Left colon (tissue), 2 donors: ENCODE measurements at regions not wholly inside any gene's neighbourhood (a gene's known extent, or its start where the extent isn't known, plus 50 kb on each side); places are given as distances from the start of the nearest gene placed in this dataset.

Experiments used
- ATAC-seq: fragments of 200-7000 bp; cut with Tn5 transposase; one replicate; pipeline ENCODE4 v1.9.1; 2020; ENCODE audit warnings: mild to moderate bottlenecking, moderate library complexity
- DNase-seq, 2 donors: peaks; one replicate each; pipeline ENCODE4 v3.0.0-alpha.2; 2020
- intact Hi-C, 2 donors: fragments of 100-400 bp; cut with DNase I in 1 of 2; cut with micrococcal nuclease in 1 of 2; formaldehyde crosslinking; loops; one replicate each; pipeline versions ENCODE4 v1.11.2 to v1.14.0; 2022; cut with DNase I, micrococcal nuclease
- donor health status: DM: no; HTN: no; CAD: no.
- donor health status: DM: yes; HTN: yes; CAD: no.

DNA sequence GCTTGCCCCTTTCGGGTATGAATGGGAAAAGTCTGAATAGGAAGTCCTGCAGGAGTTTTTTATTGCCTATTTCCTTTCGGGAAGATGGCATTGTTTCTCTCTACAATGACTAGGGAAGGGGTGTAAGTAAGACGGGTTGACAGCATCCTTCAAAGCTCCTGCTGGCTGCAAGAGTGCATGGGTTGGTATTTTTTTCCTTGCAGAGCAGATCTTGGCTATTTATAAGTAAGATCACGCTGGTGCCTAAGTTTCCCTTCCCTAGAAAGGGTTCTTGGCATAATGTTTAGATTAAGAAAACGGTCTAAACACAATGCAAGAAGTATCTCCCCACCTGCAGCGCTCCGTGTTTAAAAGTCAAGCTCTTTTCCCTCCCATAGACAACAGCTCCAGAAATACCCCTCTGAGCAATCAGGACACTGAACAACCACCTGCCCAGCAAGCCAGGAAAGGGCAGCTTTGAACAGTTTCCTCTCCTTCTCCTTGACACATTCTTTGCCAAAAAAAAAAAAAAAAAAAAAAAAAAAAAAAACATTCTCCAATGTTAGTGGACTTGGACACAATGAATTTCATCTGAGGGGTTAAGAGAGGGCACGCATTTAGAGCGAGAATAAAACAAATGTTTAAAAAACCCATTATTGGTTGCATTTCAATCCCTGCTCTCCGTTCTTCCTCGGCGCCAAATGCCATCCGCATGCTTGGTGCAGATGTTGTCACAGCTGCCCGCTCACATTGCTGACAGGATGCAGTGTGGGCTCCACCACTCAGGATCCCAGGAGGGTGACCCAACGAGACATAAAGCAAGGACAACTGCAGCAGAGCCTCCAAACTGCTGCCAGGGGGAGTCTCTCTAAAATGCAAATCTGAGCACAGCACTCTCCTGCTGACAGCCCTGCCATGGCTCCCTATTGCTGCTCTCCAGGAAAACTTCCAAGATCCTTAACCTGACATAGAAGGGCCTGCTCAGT, 427.4 kb upstream of the MGMT start:
- ATAC-seq (no peak), DNase-seq (no peak)
- intact Hi-C loops = loop anchor here in 1 of 2 donors (10.0 kb wide), 1 partner anchor 925 kb away; the partner anchor contains the start of gene EBF3

DNA sequence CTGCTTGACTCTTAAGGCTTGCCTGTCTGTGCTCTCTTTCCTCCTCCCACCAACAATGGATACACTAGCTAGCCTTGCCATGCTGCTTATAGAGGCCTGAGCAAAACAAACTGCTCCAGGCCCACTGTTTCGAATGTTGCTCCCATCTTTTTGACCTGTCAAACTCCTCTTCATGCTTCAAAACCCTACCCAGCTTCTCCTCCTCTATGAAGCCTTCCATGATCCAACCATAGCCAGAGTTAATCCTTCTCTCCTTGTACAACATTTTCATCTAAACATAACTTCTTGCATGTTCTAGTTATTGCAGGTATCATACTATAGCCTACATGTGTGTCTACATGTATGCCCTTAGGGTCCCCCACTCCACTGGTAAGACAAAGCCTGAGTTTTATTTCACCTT, 426.7 kb upstream of the MGMT start:
- ATAC-seq (no peak), DNase-seq (no peak)
- intact Hi-C loops = no loop called here

DNA sequence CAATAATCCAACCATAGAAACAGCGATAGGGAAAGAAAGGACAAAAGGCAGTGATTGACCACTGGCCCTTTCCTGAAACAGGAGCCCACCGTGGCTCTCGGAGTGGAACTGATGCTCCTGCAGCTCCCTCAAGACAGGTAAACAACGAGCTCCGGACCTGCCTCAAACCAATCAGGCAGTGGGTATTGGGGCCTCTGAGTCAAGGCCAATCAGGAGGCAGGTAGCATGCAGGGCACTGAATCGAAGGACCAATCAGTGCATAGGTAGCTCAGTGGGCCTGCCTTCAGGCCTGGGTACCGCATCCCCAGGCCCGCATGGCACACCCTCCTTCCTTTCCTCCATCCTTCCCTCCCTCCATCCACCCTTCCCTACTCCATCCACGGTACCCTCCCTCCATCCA, 425.1 kb upstream of the MGMT start:
- intact Hi-C loops = no loop called here
- DNase-seq (no peak), ATAC-seq (no peak)

DNA sequence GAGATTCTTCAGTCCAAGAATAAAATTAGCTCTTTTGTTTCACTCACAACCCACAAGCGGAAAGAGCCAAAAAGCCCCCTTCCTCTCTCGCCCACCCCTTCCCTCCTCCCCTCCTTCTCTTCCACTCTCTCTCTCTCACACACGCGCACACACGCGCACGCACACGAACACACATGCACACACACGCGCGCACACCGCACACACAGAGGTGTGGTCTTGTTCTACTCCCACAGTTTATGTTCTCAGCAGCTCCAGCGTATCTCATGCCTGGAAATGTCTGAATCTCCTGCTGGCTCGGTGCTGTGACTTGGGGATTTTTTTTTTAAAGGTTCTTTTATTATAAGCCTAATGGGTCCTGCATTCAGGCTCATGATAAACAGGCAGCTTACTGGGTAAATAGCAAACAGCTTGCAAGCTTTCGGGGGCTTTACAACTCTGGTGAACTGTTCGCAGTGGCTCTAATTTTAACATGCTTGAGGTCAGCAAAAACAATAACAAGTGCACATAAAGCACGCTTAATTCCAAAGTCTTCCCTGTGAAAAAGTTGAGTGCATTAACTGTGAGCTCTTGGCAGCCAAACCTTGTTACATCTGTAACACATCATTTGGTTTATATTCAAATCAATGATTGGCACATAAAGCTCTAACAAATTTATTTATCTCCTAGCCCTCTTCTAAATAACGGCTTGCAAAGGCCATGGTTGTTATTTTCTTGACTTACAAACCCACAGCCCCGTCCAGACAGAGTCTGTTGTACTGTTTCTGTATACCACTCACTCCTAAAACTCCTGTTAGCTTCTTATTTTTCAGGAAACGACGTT, 424.1 kb upstream of the MGMT start:
- intact Hi-C loops = no loop called here
- DNase-seq (no peak), ATAC-seq (no peak)

DNA sequence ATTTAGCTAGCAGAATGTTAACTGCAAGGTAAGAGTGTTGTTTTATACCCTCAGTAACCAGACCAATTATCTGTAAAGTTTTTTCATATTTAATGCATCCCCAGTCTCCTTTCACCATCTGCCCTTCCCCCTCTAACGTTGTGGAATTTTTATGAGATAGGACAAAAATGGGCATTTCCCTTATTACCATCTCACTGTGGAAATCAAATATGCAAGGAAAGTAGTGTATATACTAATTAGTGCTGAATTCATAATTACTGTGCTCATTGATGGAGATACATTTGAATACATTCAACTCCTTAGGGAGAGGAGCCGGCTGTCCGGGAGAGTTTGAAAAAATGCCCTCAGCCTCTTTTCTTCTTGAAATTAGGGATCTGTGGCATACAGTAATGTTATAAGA, 423.4 kb upstream of the MGMT start:
- no peak for DNase-seq
- intact Hi-C loops = no loop called here
- no peak for ATAC-seq

DNA sequence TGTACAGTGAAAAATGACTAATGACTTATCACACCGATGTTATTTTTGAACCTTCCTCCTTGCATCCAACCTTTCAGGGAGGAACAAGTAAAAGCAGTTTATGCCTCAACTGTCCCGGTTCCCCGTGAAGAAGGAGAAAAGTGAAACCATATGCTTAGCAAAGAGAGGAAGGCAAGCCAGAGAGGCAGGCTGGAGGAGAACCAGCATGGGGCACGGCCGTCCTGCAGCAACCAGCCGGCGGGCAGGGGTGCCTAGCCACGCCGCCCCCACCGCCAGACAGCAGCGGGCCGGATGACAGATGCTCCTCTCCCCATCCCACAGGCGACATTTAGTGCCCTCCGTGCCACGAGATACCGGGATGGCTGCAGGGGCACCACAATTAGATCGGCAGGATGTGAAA, 421.4 kb upstream of the MGMT start:
- intact Hi-C loops = no loop called here
- ATAC-seq = no peak
- no peak for DNase-seq

DNA sequence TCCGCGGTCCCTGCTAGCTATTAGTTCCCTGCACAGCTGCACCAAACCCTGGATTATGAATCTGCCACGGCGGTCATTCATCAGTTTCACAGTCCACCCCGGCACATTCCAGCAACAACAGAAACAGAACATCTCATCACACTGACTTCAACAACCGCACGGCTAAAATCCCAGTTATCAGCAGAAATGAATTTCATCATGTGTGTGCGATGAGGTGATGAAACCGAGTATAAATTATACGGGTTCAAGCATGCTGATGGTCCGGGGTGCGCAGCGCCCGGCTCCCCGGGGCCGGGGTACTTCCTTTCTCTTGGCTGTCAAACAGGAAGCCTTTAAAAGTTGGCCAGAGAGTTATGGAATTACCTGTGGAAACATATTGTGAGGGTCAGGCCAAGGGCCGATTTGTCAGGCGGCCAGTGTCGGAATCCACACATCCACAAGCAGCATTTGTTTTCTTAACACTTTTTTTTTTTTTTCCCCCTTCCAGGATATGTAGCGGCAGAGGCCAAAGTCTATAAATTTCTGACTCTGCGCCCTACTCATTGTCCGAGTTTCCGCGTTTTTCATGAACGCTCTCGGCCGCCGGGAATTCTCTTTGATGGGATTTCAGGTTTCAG, 420.9 kb upstream of the MGMT start:
- ATAC-seq (no peak), DNase-seq (no peak)
- intact Hi-C loops = no loop called here

DNA sequence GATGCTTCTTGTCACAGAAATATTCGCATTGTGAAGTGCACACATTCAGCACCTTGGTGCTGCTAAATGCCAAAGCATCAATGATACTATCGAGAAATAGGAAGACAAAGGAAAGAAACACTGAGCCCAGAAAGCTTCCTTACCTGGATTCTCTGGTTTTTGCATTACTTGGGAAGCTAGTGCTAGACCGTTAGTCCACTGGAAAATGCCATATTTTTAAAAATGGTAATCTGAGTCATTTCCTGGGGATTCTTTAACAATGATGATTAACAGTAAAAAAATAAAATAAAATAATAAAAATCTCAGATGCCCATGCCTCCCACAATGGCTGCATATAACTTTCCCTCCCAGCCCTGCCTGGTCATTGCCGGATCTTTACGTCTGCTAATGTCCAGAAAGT, 420.1 kb upstream of the MGMT start:
- intact Hi-C loops = no loop called here
- DNase-seq (no peak), ATAC-seq (no peak)

DNA sequence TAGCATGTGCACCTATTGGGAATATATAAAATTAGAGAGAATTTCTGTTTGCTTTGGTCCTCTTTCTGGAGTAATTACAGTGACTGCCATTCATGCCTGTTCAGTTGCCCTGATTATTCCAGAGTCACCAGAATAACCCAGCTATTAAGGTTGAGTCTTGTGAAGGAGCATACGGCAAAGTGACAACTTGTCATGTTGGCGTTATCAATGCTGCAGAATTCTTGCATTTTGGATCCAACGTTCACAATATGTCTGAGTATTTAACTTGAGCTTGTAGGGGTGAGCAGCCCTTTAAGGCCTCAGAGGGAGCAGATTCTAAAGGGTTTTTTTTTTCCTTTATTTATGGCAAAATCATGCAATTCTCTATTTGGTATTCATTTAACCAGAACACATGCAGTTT, 419.4 kb upstream of the MGMT start:
- intact Hi-C loops = no loop called here
- no peak for DNase-seq
- no peak for ATAC-seq

DNA sequence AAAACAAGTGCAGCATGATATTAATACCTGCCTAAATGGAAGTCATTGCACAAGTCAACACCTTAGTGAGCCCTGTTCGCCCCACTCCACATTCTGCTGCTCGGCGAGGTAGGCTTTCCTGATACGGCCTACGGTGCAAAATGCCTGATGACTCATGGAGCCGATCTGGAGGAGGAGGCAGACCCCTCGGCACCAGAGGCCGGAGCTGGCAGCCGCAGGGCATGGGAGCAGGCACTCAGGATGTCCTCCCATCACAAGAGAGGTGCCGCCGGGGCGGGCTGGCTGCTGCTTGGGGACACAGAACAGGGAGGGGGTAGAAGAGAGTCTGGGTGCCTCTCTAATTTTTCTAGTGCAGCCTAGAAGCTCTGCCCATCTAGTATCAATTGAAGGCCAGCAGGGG, 418.5 kb upstream of the MGMT start:
- intact Hi-C loops = no loop called here
- ATAC-seq = no peak
- no peak for DNase-seq

DNA sequence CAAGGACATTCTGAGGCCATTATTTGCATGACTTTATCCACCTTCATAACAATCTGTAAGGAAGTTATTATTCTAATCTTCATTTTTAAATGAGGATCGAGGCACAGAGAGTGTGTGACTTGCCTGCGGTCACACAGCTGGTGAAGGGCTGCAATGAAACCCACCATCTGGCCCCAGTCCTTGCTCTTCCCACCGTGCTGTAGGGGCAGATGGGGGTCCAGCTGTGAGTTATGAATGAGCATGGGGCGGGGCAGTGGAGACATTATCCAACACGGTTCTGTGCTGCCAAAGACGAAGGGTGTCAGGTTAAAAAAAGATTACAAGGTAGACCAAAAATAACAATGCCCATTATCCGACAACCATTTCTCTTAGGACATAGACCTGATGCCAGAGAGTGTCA, 417.5 kb upstream of the MGMT start:
- ATAC-seq (no peak), DNase-seq (no peak)
- intact Hi-C loops = no loop called here

DNA sequence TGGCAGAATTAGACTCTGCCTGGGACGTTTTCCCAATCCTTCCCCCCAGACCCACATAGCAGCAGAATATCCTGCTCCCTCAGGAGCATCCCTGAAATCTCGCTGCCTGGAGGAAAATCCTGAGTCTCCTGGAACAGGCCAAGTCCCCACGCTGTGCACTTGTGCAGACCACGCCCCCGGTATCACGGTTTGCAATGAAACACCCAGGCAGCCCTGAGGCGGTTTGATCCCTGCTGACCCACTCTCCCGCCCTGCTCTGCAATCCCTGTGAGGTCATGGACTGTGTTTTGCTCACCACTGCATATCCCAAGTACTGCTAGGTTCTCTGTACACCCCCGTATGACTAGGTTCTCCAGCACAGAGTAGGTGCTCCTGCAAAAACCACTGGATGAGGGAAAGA, 411.8 kb upstream of the MGMT start:
- no peak for ATAC-seq
- DNase-seq = no peak
- intact Hi-C loops = no loop called here

DNA sequence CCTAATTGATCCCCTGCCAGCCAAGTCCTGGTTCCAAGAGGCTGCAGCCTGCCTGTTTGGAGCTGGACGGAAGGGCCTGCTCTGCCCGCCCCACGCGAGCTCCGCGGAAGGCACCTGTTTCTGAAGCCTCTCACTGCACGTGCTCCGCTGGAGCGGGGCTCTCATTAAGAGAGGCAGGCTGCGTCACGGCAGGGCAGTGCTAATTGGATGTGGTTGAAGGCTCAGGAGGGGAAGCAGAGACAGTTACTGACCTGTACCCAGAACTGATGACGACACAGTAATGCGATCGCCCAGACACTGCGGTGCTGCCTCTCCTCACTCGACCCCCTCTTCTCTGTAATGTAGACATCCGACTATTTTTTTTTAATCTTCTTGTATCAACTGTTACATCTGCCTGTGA, 411.1 kb upstream of the MGMT start:
- intact Hi-C loops = no loop called here
- DNase-seq (no peak), ATAC-seq (no peak)

DNA sequence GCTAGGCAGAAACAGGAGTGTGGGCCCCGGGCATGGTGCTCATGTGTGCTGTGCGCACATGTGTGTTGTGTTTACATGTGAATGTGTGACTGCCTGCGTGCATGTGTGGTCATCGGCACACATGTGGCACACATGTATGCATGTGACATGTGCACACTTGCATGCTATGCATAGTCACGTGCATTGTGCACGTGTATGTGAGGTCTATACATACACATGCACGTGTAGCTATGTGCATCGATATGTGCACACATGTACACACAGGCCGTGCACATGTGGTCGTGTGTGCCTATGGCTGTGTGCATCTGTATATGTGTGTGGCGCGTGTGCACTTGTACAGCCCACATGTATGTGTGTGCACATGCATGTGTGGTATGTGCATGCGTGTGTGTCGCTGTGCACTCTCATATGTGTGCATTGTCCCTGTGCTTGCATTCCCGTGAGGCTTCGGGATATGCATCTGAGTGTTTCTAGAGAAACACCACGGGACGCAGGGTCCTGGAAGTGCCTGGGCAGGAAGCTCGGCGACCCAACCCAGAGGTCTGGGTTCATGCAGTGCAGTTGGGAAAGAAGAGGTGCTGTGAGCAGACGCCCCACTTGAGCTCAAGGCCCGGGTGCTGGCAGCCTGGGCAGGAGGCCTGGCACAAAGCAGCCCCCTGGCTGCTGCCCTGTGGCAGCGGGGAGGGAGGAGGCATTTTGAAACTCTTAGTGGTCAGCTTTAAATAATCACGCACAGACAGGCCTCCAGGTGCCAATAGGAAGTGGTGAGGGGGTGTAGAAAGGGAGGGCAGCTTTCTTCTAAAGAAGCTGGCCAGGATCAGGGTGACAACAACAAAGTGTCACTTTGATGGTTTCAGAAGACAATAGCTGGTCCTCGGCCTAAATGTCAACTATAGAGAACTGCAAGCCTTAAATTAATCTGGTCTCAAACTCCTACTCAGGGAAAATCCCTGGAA, 410.0 kb upstream of the MGMT start:
- DNase-seq (no peak), ATAC-seq (no peak)
- intact Hi-C loops = no loop called here

DNA sequence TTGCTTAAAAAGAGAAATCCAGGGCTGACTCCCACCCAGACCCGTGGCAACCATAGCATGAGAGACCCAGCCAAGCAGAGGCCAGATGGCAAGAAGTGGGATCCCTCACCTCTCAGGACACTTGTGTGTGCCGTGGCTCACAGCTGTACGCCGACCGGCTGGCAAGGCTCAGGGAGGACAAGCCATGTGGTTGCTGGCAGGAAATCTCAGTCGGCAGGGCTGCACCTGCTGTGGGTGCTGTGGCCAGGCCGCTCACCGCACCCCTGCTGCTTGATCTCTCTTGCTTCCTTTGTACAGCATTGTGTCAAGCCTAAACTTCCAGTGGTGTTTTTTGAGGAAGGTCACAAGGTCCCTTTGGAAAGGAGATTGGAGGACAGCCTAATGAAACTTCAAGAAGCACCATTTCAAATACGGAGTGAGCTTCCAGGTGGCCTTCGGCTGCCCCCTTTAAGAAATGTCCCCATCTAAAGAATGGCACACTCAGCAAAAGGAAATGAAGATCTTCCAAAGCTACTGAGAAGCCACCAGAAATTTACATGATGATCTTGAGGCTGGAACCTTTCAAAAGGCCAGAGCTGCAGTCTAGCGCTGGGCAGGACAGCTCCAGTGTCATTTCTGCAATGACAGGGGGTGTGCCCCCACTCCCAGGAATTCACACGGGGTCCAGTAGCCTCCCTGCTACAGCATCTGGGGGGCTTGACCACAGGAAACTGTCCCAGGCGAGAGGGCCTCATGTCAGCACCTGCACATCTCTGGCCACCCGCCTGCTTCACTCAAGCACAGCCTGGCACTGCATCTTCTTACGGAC, 409.0 kb upstream of the MGMT start:
- intact Hi-C loops = no loop called here
- ATAC-seq = peak; percentile 13
- DNase-seq = peak; percentile 41 to 60

DNA sequence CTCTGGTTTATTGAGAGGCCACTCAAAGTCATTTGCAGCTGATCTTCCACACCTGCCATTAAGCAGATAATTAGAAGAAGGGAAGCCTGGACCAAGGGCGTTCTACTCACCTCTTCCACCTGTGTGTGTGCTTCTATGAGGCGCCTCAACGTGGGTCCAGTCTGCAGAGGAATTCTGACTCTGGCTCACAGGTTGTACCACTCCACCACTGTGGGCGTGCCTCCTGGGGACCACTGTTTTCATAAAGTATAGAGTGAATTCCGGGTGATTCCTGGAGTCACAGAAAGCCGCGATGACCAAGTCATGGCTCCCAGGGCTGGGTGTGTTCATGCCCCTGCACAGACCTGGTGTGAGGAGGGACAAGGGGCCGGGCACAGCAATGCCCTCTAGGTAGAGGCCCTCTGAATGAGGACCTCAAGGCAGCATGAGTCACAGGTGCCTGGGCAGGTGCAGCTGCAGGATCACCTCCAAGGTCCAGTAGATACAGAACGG, 408.3 kb upstream of the MGMT start:
- intact Hi-C loops = no loop called here
- ATAC-seq (no peak), DNase-seq (no peak)

DNA sequence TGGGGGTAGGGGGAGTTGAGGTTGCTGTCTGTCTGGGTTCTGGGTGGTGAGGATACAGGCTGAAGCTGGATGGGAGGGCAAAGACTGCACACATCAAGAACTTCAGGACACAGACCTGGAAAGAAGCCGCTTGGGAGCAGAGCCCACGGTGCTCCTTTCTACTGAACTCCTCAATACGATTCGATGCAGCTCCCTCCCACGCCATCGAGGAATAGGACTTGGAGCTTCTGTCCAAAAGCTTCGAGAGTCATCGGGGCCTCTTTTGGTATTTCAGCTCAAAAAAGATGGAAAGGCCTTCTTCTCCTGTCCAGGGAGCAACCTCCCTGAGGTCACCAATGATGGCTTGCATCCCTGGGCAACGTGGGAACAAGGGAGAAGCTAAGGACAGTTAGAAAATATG, 407.1 kb upstream of the MGMT start:
- intact Hi-C loops = no loop called here
- DNase-seq = no peak
- no peak for ATAC-seq

DNA sequence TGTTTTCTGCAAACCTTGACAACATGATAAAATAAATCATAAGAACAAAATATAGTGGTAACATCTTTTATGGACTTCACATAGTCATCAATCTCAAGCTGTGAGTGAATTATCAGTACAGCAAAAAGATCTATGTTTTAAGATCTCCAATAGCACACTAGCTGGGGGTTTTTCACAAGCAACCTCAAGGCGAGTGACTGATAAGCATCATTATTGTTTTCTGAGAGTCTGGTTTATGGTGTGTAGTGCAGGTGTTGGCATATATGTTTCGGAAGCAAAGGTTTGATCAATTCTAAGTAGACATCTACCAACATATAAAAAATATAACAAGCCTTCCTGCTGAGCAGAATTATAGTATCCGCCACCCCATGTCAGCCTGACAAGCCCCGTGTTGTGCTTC, 403.8 kb upstream of the MGMT start:
- DNase-seq (no peak), ATAC-seq (no peak)
- intact Hi-C loops = no loop called here
